Colonic mucosa (tissue), 4 donors: ENCODE measurements at regions not wholly inside any gene's neighbourhood (a gene's known extent, or its start where the extent isn't known, plus 50 kb on each side); places are given as distances from the start of the nearest gene placed in this dataset.

Experiments used
- DNase-seq: peaks from one replicate; pipeline ENCODE4 v3.0.0-alpha.2; 2020
- H3K27ac ChIP-seq: fragments of 200-600 bp; one replicate; pipeline ENCODE4 v1.8.0; 2021
- H3K27me3 ChIP-seq: fragments of 200-600 bp; one replicate; pipeline ENCODE4 v1.8.0; 2021
- H3K36me3 ChIP-seq: fragments of 200-600 bp; one replicate; pipeline ENCODE4 v1.8.0; 2021
- H3K4me1 ChIP-seq: fragments of 200-600 bp; one replicate; pipeline ENCODE4 v1.8.0; 2021; ENCODE audit warnings: mild to moderate bottlenecking
- H3K4me3 ChIP-seq: fragments of 200-600 bp; one replicate; pipeline ENCODE4 v1.8.0; 2021
- H3K9ac ChIP-seq, 2 donors: one replicate each; pipeline ENCODE4 v1.7.0; 2013; ENCODE audit warnings: control low read depth in 2 of 2, low read depth in 2 of 2, low read length in 2 of 2
- H3K9me3 ChIP-seq: fragments of 200-600 bp; one replicate; pipeline ENCODE4 v1.8.0; 2021
- intact Hi-C: fragments of 100-400 bp; cut with DNase I; formaldehyde crosslinking; loops from one replicate; pipeline ENCODE4 v1.14.1; 2022
- TF ChIP-seq, protein P1 (sequence below): fragments of 200-600 bp; IDR thresholded peaks from one replicate; pipeline ENCODE4 v1.8.0; 2022; ENCODE audit warnings: antibody characterized with exemption, mild to moderate bottlenecking
- donor health status: healthy.
- donor health status: DM: no; HTN: no; CAD: no.
- donor health status: DM: no; HTN: no; CAD: no.

DNA sequence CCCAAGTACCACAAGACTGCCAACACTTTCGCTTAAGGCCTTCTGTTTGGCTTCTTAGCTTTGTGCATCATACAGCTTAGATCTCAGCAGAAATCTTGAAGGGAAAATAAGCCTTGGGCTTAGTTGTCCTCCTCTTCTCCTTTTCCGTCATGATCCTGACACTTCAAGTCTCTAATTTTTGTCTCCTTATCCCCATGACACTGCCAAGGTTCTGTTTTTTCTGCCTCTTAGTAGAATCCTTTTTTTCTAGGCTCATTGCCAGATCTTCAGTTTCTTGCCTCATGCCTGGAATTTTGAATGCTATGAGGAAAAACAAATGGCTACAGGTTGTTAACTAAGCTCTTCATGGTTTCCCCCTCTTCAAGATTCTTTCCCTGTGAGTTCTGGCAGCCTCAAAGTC lies 450.4 kb downstream of the LRFN5 start:
- H3K9me3 ChIP-seq: no peaks in the 10 kb centered on the region
- no peaks in the 10 kb centered on the region for H3K27me3 ChIP-seq
- H3K4me3 ChIP-seq: no peak overlapping the region
- H3K4me1 ChIP-seq: no peaks in the 10 kb centered on the region
- TF ChIP-seq, protein P1, sequence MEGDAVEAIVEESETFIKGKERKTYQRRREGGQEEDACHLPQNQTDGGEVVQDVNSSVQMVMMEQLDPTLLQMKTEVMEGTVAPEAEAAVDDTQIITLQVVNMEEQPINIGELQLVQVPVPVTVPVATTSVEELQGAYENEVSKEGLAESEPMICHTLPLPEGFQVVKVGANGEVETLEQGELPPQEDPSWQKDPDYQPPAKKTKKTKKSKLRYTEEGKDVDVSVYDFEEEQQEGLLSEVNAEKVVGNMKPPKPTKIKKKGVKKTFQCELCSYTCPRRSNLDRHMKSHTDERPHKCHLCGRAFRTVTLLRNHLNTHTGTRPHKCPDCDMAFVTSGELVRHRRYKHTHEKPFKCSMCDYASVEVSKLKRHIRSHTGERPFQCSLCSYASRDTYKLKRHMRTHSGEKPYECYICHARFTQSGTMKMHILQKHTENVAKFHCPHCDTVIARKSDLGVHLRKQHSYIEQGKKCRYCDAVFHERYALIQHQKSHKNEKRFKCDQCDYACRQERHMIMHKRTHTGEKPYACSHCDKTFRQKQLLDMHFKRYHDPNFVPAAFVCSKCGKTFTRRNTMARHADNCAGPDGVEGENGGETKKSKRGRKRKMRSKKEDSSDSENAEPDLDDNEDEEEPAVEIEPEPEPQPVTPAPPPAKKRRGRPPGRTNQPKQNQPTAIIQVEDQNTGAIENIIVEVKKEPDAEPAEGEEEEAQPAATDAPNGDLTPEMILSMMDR: no peak
- no peak overlapping the region for H3K27ac ChIP-seq
- no peak overlapping the region for H3K9ac ChIP-seq
- no peaks in the 10 kb centered on the region for H3K36me3 ChIP-seq
- intact Hi-C loops: no loop called here
- DNase-seq: no peak

DNA sequence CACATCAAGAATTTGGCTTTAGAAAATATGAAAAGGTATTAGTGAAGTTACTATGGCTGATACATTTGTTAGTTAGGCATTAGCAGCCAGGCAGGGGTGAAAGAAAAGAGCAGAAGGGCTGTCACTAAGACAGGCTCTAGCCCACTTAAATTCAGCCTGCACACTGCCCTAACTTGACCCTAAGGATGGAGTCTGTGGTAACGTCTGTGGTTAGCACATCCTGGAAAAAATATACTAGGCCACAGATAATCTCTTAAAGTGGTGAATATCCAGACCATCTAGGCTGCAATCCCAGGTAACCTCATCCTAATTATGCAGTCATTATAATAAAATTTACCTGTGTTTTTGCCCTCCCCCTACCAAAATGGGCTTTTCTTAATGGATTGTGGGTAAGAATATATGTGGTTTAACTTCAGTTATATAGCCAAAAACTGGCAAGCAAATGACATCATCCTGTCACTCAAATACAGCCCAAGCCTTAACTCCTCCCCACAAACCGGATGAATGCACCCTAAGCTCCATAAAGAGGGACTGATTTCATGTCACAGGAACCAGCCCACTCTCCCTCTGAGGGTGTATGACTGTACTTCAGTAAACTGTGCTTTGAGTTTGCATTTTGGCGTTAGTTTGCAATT lies 440.9 kb downstream of the LRFN5 start:
- intact Hi-C loops: no loop called here
- Histone ChIP-seq H3K9me3 (no peaks in the 10 kb centered on the region), H3K4me1 (no peaks in the 10 kb centered on the region), H3K36me3 (no peaks in the 10 kb centered on the region), H3K27me3 (no peaks in the 10 kb centered on the region), H3K4me3 (no peak overlapping the region), H3K27ac (no peak overlapping the region), H3K9ac (no peak overlapping the region)
- DNase-seq: no peak
- TF ChIP-seq, protein P1: no peak

DNA sequence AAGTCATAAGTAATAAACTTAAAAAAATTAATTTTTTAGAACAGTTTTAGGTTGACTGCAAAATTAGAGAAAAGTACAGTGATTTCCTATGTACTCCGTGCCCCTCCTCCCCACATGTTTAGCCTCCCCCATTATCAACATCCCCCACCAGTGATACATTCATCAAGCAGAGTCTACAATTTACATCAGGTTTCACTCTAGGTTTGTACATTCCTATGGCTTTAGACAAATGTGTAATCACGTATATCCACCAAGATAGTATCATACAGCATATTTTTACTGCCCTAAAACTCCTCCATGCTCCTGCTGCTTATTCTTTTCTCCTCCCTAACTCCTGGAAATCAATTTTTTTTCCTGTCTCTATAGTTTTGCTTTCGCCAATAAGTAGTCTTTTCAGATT lies 438.7 kb downstream of the LRFN5 start:
- Histone ChIP-seq H3K9me3 (no peaks in the 10 kb centered on the region), H3K4me3 (no peak overlapping the region), H3K4me1 (no peaks in the 10 kb centered on the region), H3K27ac (no peak overlapping the region), H3K9ac (no peak overlapping the region), H3K36me3 (no peaks in the 10 kb centered on the region), H3K27me3 (no peaks in the 10 kb centered on the region)
- DNase-seq: no peak
- TF ChIP-seq, protein P1: no peak
- intact Hi-C loops: no loop called here

DNA sequence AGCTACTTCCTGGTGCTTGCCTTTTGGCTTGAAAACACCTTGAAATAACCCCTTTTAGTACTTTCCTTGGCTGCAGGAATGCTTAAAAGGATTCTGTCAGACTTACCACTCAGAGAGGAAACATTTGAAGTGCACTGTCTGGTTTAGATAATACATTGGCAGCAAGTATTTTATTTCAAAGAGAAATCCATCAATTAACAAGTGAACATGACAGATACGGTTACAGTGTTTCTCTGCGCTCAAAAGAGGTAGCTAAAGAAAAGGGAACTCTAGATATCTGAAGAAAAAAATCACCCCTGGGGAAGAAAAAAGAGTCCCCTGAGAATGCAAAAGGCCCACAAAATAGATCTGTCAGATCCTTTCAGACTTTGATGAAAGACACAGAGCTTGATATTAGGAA lies 421.9 kb downstream of the LRFN5 start:
- no peaks in the 10 kb centered on the region for H3K36me3 ChIP-seq
- no peaks in the 10 kb centered on the region for H3K9me3 ChIP-seq
- intact Hi-C loops: no loop called here
- H3K9ac ChIP-seq: no peak overlapping the region
- H3K27me3 ChIP-seq: no peaks in the 10 kb centered on the region
- no peak for DNase-seq
- TF ChIP-seq, protein P1: no peak
- no peaks in the 10 kb centered on the region for H3K4me1 ChIP-seq
- H3K27ac ChIP-seq: no peak overlapping the region
- no peak overlapping the region for H3K4me3 ChIP-seq

DNA sequence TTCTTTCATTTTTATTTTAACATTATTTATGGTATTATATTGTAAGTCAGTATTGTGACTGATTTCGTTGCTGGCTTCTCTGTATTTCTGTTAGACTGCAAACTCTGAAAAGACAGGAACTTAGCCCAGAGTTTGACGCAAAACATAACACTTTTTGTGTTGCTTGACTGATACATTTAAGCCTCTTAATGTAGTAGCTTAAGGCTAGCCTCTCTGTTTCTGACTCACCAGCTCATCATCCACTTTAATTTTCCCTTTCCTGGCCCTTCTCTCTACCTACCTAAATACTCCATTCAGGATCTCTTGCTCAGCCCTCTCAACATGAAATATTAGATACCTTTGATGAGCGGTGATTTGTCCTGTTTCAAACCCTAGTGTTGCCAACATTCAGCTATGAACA lies 420.6 kb downstream of the LRFN5 start:
- intact Hi-C loops: no loop called here
- TF ChIP-seq, protein P1: no peak
- H3K27ac ChIP-seq: no peak overlapping the region
- no peak for DNase-seq
- no peak overlapping the region for H3K9ac ChIP-seq
- H3K4me3 ChIP-seq: no peak overlapping the region
- H3K27me3 ChIP-seq: no peaks in the 10 kb centered on the region
- H3K4me1 ChIP-seq: no peaks in the 10 kb centered on the region
- no peaks in the 10 kb centered on the region for H3K36me3 ChIP-seq
- no peaks in the 10 kb centered on the region for H3K9me3 ChIP-seq
